KBM-7 (cell line): ENCODE measurements at regions not wholly inside any gene's neighbourhood (a gene's known extent, or its start where the extent isn't known, plus 50 kb on each side); places are given as distances from the start of the nearest gene placed in this dataset.
A peak's percentile ranks its signal among the peaks of the same experiment; 100 is the strongest.

Experiments used
- DNase-seq: peaks from one replicate; pipeline ENCODE4 v3.0.0-alpha.2; 2015
- in situ Hi-C: fragments of 300-500 bp; cut with MboI; formaldehyde crosslinking; loops from 2 replicates; pipeline ENCODE4 v1.14.3; 2020; ENCODE audit warnings: low sequenced_read_pairs, low pct_unique_long_range_greater_than_20kb, mixed read lengths

GRCh38 chr10:105872665-105873064 is 1231.6 kb downstream of the SORCS3 start:
- DNase-seq = no peak
- in situ Hi-C loops = no loop called here

- DNase-seq = no peak
- in situ Hi-C loops = no loop called here
Observed at GRCh38 chr10:105868935-105869334, 1227.8 kb downstream of the SORCS3 start.

GRCh38 chr10:105864854-105865253 is 1223.8 kb downstream of the SORCS3 start:
- no peak for DNase-seq
- in situ Hi-C loops = no loop called here

GRCh38 chr10:105857268-105858264 is 1216.5 kb downstream of the SORCS3 start:
- in situ Hi-C loops = no loop called here
- DNase-seq = no peak

- DNase-seq = no peak
- in situ Hi-C loops = no loop called here
Observed at GRCh38 chr10:105855791-105856190, 1214.7 kb downstream of the SORCS3 start.

GRCh38 chr10:105844676-105845570 is 1203.8 kb downstream of the SORCS3 start:
- in situ Hi-C loops = no loop called here
- DNase-seq = no peak

- no peak for DNase-seq
- in situ Hi-C loops = no loop called here
Observed at GRCh38 chr10:105844241-105844640, 1203.2 kb downstream of the SORCS3 start.

- DNase-seq = no peak
Observed at GRCh38 chr10:105843786-105844185, 1202.7 kb downstream of the SORCS3 start.

GRCh38 chr10:105840288-105840770 is 1199.2 kb downstream of the SORCS3 start:
- in situ Hi-C loops = no loop called here
- DNase-seq = no peak

More at GRCh38 chr10:105843786-105844185, 1202.7 kb downstream of the SORCS3 start:
- in situ Hi-C loops = no loop called here

- in situ Hi-C loops = no loop called here
- no peak for DNase-seq
Observed at GRCh38 chr10:105838392-105838791, 1197.3 kb downstream of the SORCS3 start.

- peak; percentile 18 for DNase-seq
- in situ Hi-C loops = no loop called here
Observed at GRCh38 chr10:105837951-105838350, 1196.9 kb downstream of the SORCS3 start.

- in situ Hi-C loops = no loop called here
- DNase-seq = no peak
Observed at GRCh38 chr10:105834261-105835059, 1193.4 kb downstream of the SORCS3 start.

GRCh38 chr10:105827133-105827532 is 1186.0 kb downstream of the SORCS3 start:
- DNase-seq = no peak
- in situ Hi-C loops = no loop called here

- no peak for DNase-seq
- in situ Hi-C loops = no loop called here
Observed at GRCh38 chr10:105807935-105808587, 1167.0 kb downstream of the SORCS3 start.

GRCh38 chr10:105803206-105803605 is 1162.1 kb downstream of the SORCS3 start:
- in situ Hi-C loops = no loop called here
- DNase-seq = no peak

GRCh38 chr10:105800641-105801040 is 1159.6 kb downstream of the SORCS3 start:
- DNase-seq = no peak
- in situ Hi-C loops = no loop called here

- DNase-seq = no peak
- in situ Hi-C loops = no loop called here
Observed at GRCh38 chr10:105798328-105798889, 1157.3 kb downstream of the SORCS3 start.

- DNase-seq = peak; percentile 27
- in situ Hi-C loops = no loop called here
Observed at GRCh38 chr10:105797234-105797890, 1156.3 kb downstream of the SORCS3 start.
